ENCODE measurements at regions not wholly inside any gene's neighbourhood (a gene's known extent, or its start where the extent isn't known, plus 50 kb on each side); places are given as distances from the start of the nearest gene placed in this dataset.

- DNase-seq: no peak
Observed at GRCh38 chr13:58528351-58528750, 896.8 kb downstream of the PCDH17 start.

GRCh38 chr13:58531614-58532013 lies 900.1 kb downstream of the PCDH17 start:
- no peak for DNase-seq

GRCh38 chr13:58542530-58542929 lies 911.0 kb downstream of the PCDH17 start:
- no peak for DNase-seq

- no peak for DNase-seq
Observed at GRCh38 chr13:58547419-58547818, 915.9 kb downstream of the PCDH17 start.

GRCh38 chr13:58566176-58566575 lies 934.6 kb downstream of the PCDH17 start:
- DNase-seq: no peak

GRCh38 chr13:58573743-58574142 lies 942.2 kb downstream of the PCDH17 start:
- DNase-seq: no peak

- DNase-seq: no peak
Observed at GRCh38 chr13:58574791-58575190, 943.2 kb downstream of the PCDH17 start.

GRCh38 chr13:58579468-58579867 lies 947.9 kb downstream of the PCDH17 start:
- DNase-seq: no peak

GRCh38 chr13:58583966-58584365 lies 952.4 kb downstream of the PCDH17 start:
- DNase-seq: no peak

GRCh38 chr13:58584610-58585009 lies 953.1 kb downstream of the PCDH17 start:
- DNase-seq: no peak

- no peak for DNase-seq
Observed at GRCh38 chr13:58587183-58587582, 955.6 kb downstream of the PCDH17 start.

GRCh38 chr13:58592052-58592451 lies 960.5 kb downstream of the PCDH17 start:
- no peak for DNase-seq

GRCh38 chr13:58592786-58593185 lies 961.2 kb downstream of the PCDH17 start:
- DNase-seq: no peak

GRCh38 chr13:58594747-58595600 lies 963.4 kb downstream of the PCDH17 start:
- no peak for DNase-seq

GRCh38 chr13:58597552-58597951 lies 966.0 kb downstream of the PCDH17 start:
- no peak for DNase-seq

- DNase-seq: no peak
Observed at GRCh38 chr13:58598241-58598640, 966.7 kb downstream of the PCDH17 start.

GRCh38 chr13:58611117-58611516 lies 979.6 kb downstream of the PCDH17 start:
- no peak for DNase-seq

- DNase-seq: no peak
Observed at GRCh38 chr13:58617880-58618665, 986.5 kb downstream of the PCDH17 start.

- DNase-seq: no peak
Observed at GRCh38 chr13:58619396-58620113, 988.0 kb downstream of the PCDH17 start.

GRCh38 chr13:58620176-58620575 lies 988.6 kb downstream of the PCDH17 start:
- DNase-seq: no peak

GRCh38 chr13:58625703-58626389 lies 994.3 kb downstream of the PCDH17 start:
- DNase-seq: no peak

GRCh38 chr13:58630794-58631193 lies 999.2 kb downstream of the PCDH17 start:
- no peak for DNase-seq

GRCh38 chr13:58633226-58633625 lies 1001.7 kb downstream of the PCDH17 start:
- DNase-seq: no peak

Measured in NCI-H2029 treated with DMSO at 0.1 percent for 48 hours (cell line).